NCI-H748 treated with DMSO at 0.1 percent for 48 hours (cell line): ENCODE measurements at regions not wholly inside any gene's neighbourhood (a gene's known extent, or its start where the extent isn't known, plus 50 kb on each side); places are given as distances from the start of the nearest gene placed in this dataset.
"Not testable (repeated sequence)": the region's sequence is repeated elsewhere in the genome, so short reads cannot be mapped to it uniquely, and the experiment has no call there.

ENCODE experiments used
- DNase-seq: peaks from one replicate; lab custom pipeline; 2025; lab: John Stamatoyannopoulos, UW

DNA sequence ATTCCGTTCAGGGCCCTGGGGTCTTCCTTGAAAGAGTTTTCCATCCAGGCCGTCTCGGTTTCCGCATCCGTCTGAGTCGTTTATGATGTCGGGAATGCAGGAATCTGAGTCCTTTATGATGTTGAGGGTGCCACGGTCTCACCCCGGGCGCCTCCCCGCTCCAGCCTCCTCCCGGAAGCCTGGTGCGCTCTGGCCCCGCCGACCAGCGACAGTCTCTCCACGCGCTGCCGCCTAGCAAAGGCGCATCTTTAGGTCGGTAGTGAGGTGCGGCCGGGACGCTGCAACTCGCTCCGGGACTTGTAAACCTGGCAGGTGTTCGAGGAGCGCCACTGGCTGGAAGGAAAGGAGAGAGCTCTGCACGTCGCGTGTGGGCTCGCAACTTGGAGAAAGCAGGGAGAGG, 132.6 kb downstream of the FAM72C start:
- DNase-seq, result not testable (repeated sequence)

DNA sequence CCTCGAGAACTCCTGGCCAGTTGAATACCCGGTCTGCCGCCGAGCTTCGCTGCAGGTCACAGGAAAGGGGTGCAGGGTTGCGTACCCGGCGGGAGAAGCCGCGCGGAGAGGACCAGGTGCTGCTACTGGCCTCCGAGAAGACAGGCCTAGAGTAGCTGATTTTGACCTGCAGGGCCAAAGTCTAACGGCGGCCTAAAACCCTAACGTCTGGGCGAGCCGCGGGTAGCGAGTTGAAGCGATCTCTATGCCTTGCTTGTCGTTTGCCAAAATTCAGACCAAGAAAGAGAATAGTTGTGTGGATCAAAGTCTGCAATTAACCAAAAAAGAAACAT, 133.2 kb downstream of the FAM72C start:
- DNase-seq, result not testable (repeated sequence)

DNA sequence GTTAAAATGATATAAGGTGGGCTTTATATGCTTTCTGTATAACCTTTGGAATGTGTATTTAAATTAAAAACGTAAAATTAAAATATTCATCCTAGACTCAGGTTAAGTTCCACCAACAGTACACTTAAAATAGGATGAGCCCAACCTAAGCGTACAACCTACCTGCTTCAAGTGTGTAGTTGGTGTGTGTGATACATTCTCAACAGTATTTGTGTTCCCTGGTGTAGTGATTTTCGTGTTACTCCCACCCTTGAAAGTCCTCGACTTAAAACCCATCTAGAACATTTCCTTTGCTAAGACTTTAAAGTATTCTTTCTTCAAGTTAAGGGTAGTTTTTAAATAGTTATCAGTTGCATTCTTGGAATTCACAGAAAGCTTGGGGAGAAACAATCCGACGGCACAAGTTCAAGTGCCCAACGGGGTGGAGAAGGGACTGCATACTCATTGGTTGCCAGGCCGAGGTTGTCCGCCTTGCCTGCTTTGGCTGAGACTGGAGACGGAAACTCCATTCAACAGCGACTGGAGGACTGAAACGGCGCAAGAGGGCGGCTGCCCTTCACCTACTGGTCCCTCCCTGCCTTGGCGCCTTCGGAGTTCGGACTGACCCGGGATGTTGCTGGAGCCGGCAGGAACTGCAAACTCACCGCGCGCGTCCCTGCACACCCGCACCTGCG, 133.7 kb downstream of the FAM72C start:
- DNase-seq, result not testable (repeated sequence)

DNA sequence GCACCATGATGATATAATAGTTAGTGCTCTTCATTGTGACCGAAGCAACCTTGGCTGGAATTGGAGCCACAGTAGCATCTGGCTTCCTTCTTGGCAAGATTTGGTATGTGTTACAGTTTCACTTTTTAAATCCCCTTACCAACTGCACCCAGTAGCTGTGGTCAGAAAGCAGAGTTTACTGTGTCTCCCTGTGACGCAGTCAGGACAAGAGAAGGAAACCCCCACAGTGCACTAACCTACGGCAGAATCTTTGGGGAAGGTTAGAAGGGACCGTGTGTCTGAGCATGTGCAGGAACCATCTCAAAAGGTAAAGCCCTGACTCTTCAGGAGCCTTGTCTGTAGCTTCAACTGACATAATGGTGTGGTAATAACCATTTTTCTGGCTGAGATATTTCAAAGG, 138.4 kb downstream of the FAM72C start:
- not testable (repeated sequence) for DNase-seq

DNA sequence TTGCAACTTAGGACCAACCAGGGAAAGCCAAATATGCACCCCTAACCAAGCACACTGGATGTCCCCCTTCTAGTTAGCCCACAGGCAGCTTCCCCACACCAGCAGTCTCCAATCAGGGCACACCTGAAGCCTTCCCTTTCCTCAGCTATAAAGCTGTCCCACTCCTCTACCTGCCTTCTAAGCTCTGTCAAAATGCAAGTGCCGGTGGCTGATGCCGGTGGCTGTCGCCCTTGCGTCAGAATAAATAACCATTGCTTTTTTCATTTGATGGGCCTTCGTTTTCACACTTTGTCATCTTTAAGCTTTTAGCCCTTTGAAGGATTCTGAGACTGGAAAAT, 139.4 kb downstream of the FAM72C start:
- DNase-seq, result not testable (repeated sequence)

DNA sequence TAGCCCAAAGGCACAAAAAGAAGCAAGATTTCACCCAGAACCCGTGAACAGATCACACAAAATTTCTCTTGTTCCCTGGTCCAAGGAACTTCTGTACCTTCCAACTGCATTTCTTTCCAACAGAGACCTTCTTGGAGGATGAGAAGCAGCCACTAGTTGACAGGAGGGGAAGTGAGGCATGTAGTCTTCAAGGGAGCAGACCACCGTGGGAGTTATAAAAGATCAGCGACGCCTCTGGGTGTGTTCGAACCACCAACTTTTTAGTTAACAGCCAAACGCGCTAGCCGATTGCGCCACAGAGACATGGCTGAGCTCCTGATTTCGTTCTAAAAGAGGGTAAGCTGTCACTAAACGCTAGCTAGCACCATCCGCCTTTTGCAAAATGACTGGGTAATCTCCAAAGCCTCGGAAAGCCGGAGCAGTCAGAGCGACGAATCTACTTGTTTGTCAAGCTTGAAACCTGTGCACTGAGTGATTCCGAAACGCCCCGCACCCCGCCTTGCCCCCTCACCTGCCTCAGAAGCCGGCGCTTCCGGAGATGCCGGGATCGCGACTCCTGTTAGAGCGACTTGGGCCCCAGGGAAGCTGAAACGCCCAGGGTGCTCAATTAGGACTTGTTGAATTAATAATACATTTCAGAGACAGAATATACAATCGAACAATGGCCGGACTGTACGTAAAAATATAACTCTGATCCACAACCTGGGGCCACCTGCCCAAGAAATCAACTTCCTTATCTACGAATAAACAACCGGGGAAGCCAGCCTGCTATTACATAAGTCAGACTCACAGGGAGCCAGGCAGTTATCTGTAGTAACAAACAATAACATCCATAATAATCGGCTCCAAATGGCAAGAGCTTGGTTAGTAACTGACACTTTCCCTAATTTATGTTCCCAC, 140.1 kb downstream of the FAM72C start:
- DNase-seq, result not testable (repeated sequence)

DNA sequence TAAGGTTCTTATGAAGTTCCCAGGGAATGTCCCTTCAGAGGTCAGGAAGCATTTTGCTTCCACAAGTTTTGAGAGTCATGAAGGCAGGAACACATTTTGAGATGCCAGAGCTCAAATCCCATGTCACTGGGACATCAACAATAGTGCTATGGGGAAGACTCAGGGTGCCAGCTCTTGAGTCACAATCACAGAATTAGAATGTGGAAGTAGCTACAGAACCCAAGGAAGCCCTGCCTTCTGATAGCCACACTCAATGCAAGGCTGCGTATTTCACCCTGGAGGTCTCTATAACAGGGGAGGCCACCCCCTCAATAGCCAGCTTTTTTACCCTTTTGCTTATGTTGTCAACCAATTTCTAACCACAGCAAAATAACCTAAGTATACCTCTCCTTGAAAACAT, 145.6 kb downstream of the FAM72C start:
- not testable (repeated sequence) for DNase-seq

DNA sequence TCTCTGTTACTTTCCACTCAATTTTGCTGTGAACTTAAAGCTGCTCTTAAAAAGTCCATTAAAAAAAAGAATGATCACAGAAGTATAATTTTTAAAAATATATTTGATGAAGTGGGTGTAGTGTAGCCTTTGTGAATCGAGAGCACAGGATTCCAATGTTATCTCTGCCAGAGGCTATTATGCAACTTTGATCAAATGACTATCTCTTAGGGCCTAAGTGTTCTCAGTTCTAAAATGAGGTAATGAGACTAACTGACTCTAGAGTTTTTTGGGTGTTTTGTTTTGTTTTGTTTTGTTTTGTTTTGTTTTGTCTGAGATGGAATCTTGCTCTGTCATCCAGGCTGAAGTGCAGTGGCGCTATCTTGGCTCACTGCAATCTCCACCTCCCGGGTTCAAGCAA, 147.5 kb downstream of the FAM72C start:
- DNase-seq, result not testable (repeated sequence)

DNA sequence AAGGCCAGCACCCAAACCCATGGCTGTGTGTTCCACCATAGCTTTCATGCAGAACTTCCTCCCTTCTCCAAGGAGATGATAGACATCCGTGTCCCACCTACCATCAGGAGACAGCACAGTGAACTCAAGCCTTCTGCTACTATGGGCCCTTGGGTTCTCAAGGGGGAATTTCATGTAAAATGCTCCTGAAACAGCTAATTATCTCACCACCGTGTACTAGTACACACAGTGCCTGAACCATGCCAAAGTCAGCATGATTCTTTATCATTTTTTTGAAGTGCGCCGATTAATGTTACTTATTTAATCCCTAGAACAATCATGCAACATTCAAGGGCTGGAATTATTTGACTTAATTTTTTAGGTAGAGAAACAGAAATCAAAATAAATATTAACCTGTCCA, 151.7 kb downstream of the FAM72C start:
- DNase-seq, result not testable (repeated sequence)

DNA sequence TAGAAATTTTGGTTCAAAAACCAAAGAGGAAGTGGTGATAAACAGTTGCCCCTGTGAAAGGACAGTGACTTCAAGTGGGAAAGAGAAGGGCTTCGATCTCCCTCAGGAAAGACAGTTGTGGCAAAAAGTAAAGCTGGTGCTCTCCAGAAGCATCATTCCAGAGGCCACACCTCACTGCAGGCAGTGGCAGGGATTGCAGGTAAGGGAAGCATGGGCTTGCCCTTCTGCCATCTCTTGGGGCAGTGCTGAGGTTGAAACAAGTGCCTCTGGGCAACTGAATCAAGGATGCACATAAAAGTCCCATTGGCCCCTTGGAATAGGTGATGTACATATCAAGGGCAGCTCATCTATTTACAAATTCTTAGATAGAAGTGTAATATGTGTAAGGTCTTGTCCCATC, 155.4 kb downstream of the FAM72C start:
- DNase-seq, result not testable (repeated sequence)

DNA sequence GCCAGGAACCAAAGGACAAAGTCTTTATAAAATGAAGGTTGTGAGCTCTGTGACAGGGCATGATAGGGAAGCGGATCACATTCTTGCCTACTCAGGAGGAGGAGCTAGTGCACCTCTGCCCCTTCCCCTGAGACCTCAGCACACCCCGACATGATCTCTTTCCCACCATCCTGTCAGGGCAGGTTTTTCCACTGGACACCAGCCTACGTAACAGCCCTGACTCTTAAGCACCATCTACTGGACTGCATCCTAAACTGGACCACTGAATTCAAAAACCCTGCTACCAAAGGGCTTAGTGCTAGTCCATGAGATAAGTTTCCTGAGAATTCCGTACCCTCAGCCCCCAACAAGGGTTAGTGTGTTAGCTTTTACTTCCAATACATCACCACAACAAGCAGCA, 166.4 kb downstream of the FAM72C start:
- not testable (repeated sequence) for DNase-seq

DNA sequence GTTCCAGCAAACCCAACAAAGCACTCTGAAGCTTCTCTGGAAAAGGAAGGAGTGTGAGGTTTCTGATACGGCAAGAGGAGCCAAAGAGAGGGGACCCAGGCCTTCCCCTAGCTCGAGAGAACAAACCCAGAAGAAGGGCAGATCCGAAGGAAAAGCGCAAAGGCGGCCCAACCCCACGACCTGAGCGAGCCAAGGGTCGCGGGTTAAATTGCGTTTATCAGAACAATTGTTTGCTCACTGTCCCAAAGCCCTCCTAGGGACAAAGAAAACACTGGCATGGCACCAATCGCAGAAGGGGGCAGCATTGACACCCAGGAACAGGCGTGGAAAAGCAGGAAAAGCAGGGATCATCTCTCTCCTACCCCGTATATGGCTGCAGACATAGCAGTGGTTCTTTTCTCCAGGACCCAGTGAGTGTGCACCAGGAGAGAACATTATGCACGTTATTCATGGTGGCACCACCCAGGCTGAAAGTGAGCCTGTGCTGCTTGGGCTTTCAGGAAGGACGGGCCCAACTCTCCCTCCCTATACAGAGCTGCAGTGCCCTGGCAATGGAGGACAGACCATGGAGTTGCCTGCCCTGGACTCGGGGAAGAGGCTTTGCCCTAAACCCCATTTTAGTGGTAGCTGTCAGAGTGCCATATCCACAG, 167.0 kb downstream of the FAM72C start:
- DNase-seq, result not testable (repeated sequence)

DNA sequence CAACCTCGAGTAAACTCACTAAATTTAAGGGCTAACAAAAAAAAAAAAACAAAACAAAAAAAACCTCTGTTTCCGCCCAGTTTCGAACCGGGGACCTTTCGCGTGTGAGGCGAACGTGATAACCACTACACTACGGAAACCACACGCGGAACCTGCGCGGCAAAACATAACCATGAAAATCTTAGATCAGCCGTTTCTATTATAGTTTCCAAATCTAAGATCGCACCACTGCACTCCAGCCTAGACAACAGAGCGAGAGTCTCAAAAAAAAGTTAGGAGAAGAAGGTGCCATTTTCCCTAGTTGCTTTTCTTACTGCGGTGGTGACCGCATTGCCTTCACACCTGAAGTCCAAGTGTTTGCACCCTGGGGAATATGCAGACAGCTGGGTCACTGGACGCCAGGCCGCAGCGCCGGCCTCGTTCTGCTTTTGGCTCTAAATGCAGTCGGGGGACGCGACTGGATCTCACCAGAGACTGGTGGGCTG, 167.8 kb downstream of the FAM72C start:
- DNase-seq, result not testable (repeated sequence)

DNA sequence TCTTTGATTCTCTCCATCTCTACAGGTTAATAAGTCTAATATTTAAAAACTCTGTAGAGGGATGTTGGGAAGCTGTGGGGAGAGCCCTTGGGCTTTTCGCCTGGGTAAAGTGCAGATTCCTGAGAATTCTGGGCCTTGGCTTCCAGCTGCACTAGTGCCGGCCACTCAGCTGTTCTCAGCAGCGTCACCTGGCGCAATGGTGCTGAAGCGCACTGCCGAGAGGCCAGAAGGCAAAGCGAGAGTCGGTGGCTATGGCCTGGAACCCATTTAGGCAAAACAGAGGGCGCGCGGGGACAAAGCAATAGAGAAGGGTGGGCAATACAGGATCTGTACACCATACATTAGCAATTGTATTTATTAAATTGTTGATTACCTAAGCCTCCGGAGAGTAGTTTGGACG, 168.7 kb downstream of the FAM72C start:
- not testable (repeated sequence) for DNase-seq

DNA sequence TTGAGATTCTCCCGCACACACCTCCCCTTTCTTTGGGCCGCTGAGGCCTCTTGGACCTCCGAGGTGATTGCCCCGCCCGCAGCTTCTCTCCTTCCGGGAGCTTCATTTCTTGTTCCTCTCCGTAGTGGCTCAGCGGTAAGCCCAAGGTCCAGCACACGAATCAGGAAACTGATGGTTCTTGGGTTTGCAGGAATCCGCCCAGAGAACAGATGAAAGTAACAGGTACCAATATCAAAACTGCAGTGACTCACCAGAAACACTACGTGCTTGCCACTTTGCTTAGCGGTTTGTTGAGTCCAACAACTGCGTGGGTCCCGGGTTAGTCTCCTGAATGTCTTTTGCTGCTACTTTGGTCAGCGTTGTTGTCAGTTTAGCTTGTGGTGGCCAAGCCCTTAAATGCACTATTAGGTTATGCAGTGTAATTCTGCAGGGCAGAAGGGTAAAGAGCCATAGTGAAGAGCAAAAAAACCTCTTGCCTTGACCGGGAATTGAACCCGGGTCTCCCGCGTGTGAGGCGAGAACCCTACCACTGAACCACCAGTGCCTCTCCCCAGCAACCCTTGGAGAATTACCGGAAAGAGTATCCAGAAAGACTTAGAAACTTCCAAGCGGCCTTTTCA, 172.1 kb downstream of the FAM72C start:
- not testable (repeated sequence) for DNase-seq

DNA sequence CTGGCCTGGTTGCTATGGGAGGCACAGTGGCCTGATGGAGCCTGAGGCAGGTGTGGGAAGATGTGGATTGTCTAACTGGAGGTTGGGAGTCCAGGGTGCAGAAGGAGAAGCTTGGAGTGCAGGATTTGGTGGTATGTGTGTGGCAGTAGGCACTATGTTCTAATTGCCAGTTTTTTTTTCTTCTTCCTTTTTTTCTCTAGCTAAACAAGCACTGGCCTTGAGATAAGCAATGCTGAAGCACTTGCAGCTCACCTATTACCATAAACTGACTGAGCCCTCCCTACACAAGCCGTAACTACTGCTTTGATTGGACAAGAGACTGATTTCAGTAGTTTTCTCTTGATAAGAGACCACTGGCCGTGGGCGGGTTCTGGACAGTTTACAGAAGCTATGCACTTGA, 175.4 kb downstream of the FAM72C start:
- DNase-seq, result not testable (repeated sequence)

DNA sequence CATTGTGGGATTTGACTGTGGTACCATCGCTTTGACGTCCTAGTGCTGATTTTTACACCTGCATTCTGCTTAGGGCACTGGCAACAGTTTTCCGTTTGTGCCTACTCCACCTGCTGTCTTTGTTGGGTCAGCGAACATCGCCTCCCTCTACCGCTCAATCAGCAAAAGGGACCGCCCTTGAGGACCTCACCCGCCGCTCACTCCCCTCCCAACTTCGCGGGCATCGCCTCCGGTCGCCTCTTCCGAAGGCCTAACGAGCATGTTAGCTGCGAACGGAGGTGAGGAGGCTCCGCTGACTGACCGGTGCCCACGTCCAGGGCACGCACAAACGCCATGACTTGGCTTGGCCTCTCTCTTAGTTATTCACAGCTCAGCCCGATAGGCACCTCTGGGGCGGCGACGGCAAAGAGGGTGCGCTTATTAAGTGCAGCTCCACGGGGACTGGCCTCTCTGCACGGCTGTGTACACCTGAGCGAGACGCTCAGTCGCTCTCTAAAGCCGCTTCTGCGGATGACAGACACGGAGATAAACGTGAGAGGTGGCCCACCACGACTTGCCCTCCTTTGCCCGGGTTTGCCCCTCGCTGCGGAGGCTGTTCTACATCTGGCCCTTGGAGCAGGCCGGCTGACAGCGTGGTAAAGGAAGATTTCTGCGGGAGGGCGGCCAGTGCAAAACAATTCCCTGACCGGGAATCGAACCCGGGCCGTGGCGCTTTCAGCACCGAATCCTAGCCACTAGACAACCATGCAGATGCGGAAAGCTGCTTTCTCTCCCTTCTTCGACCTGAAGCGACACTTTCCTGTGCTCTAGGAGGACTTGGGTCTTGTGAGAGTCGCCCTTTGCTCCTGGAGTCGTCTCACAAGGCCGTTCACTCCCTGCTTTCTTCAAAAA, 179.5 kb downstream of the FAM72C start:
- not testable (repeated sequence) for DNase-seq

DNA sequence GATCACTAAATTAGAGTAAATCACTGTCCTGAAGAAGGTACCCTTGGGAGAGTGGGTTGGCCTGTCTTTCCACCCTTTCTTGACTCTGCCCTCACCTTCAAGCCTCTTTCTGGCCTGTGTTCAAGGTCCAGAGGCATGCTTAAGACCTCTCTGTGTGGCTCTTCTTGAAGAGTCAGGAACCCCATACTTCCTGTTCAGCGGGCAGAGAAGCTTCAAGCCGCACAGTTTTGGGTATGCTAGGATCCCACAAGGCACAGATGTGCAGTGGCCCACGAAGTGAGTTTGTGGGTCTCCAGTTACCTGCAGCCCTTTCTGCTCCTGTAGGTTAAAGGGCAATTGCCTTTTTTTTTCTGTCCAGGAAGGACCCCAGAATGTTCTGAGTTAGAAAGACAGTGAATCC, 185.4 kb downstream of the FAM72C start:
- DNase-seq, result not testable (repeated sequence)

DNA sequence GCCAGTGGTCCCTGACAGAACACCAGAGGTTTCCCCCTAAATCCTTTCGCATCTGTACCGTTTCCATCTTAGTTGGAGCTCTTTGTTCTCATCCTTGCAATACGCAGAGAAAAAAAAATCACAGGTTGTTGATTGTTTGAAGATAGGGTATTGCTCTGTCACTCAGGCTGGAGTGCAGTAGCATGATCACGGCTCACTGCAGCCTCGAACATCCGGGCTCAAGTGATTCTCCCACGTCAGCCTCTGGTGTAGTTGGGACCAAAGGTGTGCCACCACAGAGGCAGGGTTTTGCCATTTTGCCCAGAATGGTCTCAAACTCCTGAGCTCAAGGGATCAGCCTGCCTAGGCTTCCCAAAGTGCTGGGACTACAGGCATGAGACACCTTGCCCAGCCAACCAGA, 185.9 kb downstream of the FAM72C start:
- not testable (repeated sequence) for DNase-seq

DNA sequence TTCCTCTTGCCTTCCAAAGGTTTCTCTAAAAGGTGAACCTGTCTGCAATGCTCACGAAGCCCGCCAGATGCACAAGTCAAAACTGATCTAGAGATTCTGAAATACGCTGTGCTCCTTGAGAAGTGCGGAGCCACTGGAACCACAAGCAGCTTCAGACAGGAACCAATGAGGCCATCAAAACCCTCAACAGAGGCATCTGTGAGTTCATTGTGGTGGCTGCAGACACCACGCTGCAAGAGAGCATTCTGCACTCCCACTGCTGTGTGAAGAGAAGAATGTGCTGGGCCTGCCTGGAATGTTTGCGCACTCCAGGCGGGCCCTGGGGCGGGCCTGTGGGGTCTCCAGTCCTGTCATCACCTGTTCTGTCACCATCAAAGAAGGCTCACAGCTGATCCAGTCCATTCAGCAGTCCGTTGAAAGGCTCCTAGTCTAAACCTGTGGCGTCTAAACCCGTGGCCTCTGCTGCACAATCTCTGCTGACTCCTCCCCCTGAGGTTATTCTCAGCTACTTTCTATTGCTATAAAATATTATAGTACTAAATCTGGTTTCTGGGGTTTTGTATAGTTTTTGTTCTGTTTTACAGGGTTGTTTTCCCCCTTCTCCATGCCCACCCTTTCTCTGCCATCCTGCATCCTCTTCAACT, 187.4 kb downstream of the FAM72C start:
- DNase-seq, result not testable (repeated sequence)

DNA sequence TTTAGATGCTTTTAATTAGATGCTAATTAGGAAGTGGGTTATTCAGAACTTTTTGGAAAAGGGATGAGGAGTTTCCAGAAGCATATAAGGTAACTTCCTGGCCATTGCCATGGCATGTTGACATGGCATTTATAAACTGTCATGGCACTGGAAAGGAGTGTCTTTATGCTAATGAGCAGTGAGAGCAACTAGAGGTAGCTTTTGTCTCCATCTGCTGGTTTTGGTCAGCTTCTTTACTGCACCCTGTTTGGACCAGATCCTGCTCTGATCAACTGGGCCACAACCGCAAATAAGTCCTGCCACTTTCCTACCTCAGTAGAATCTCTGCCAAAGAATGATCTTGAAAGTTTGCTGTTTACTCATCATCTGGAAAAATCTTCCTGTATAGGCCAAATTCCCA, 193.6 kb downstream of the FAM72C start:
- not testable (repeated sequence) for DNase-seq
